HFF-Myc (cell line): ENCODE measurements at regions not wholly inside any gene's neighbourhood (a gene's known extent, or its start where the extent isn't known, plus 50 kb on each side); places are given as distances from the start of the nearest gene placed in this dataset.

ENCODE experiments used
- DNase-seq: peaks from one replicate; pipeline ENCODE4 v3.0.0-alpha.2; 2011; ENCODE audit warnings: low read depth; ENCODE audit errors: extremely low read depth
- H3K4me3 ChIP-seq: replicated peaks from 2 replicates; pipeline ENCODE4 v1.5.1; 2011; ENCODE audit warnings: low read depth, mild to moderate bottlenecking, control low read depth, low read length
- TF ChIP-seq, protein P1 (sequence below): IDR thresholded peaks from 2 replicates; pipeline ENCODE4 v1.5.1; 2012; ENCODE audit warnings: mild to moderate bottlenecking, low read depth, low read length, control low read depth; ENCODE audit errors: missing control alignments

DNA sequence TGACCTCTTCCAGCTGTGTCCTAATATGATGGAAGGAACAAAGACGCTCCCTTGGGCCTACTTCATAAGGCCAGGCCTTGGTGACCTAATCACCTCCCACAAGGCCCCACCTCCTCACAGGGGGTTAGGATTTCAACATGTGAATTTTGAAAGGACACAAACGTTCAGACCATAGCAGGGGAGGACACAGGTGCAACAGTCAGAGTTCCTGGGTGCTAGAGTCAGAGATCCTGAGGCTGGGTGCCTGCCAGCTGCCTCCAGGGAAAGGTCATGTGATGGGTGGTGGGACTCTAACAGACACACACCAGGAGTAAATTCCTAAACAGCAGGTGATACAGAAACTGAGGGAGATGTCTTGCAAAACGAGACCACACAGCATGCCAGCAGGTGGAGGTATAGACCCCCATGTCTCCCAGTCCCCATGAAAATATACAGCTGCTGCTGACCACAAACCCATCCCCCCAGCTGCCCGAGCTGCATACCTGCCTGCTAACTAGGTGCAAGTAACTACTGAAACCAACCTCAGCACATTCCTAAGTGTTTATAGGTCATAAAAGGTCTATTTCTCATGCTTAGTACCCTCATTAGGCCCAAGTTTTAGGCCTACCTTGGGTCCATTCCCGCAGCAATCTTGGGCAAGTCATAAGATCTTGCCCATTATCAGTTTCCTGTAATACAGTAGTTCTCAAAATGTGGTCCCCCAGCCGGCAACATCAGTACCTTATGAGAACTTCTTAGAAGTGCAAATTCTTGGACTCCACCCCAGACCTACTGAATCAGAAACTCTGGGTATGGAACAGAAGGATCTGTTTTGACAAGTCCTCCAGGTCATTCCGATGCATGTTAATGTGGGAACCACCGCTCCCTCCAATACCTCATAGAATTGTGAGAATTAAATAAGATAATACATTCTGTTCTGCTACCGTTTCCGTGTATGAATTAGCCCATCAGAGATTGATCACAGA, 245.3 kb downstream of the ENC1 start:
- DNase-seq = no peak
- H3K4me3 ChIP-seq = no peak overlapping the region
- TF ChIP-seq, protein P1, sequence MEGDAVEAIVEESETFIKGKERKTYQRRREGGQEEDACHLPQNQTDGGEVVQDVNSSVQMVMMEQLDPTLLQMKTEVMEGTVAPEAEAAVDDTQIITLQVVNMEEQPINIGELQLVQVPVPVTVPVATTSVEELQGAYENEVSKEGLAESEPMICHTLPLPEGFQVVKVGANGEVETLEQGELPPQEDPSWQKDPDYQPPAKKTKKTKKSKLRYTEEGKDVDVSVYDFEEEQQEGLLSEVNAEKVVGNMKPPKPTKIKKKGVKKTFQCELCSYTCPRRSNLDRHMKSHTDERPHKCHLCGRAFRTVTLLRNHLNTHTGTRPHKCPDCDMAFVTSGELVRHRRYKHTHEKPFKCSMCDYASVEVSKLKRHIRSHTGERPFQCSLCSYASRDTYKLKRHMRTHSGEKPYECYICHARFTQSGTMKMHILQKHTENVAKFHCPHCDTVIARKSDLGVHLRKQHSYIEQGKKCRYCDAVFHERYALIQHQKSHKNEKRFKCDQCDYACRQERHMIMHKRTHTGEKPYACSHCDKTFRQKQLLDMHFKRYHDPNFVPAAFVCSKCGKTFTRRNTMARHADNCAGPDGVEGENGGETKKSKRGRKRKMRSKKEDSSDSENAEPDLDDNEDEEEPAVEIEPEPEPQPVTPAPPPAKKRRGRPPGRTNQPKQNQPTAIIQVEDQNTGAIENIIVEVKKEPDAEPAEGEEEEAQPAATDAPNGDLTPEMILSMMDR = no peak

- TF ChIP-seq, protein P1 = no peak
- no peak overlapping the region for H3K4me3 ChIP-seq
- DNase-seq = no peak
Measured at GRCh38 chr5:74394528-74394915, 246.0 kb downstream of the ENC1 start.

- DNase-seq = no peak
- H3K4me3 ChIP-seq = no peak overlapping the region
- TF ChIP-seq, protein P1 = no peak
Measured at GRCh38 chr5:74393943-74394342, 246.6 kb downstream of the ENC1 start.

- TF ChIP-seq, protein P1 = no peak
- H3K4me3 ChIP-seq = no peak overlapping the region
- DNase-seq = no peak
Measured at GRCh38 chr5:74392711-74393351, 247.7 kb downstream of the ENC1 start.

DNA sequence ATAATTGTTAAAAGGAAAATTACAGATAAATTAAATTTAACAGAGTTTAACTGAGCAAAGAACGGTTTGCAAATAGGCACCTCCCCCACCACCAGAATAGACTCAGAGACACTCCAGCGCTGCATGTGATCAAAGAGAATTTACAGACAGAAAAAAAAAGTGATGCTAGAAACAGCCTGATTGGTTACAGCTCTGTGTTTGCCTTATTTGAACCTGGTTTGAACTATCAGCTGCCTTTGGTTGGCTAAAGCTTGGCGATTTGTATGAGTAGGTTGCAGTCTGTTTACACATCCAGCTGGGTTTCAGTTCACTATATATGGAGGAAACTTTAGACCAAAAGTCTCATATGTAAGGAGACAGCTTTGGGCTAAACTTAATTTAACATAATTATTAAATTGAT, 249.1 kb downstream of the ENC1 start:
- no peak for DNase-seq
- no peak overlapping the region for H3K4me3 ChIP-seq
- TF ChIP-seq, protein P1 = no peak

GRCh38 chr5:74390822-74391221, 249.7 kb downstream of the ENC1 start:
- H3K4me3 ChIP-seq = no peak overlapping the region
- TF ChIP-seq, protein P1 = no peak
- DNase-seq = no peak
